Progenitor cell of endocrine pancreas (in vitro differentiated cells): ENCODE measurements at regions not wholly inside any gene's neighbourhood (a gene's known extent, or its start where the extent isn't known, plus 50 kb on each side); places are given as distances from the start of the nearest gene placed in this dataset.

Experiments used
- DNase-seq: peaks from one replicate; pipeline ENCODE4 v3.0.0; 2021; ENCODE audit warnings: low spot score; ENCODE audit not compliant: unreplicated experiment
- H3K27ac Mint-ChIP-seq: 2 replicates; pipeline ENCODE4 v1.8.0; 2021; ENCODE audit warnings: mild to moderate bottlenecking, moderate library complexity, mixed read lengths
- H3K27me3 Mint-ChIP-seq: 2 replicates; pipeline ENCODE4 v1.8.0; 2021; ENCODE audit warnings: mixed read lengths
- H3K36me3 Mint-ChIP-seq: 2 replicates; pipeline ENCODE4 v1.8.0; 2022; ENCODE audit warnings: mixed read lengths; ENCODE audit not compliant: insufficient read depth
- H3K4me1 Mint-ChIP-seq: 2 replicates; pipeline ENCODE4 v1.8.0; 2021; ENCODE audit warnings: low read depth, mixed read lengths
- H3K4me3 Mint-ChIP-seq: 2 replicates; pipeline ENCODE4 v1.8.0; 2021; ENCODE audit warnings: low read depth, mild to moderate bottlenecking, moderate library complexity, mixed read lengths
- H3K9me3 Mint-ChIP-seq: 2 replicates; pipeline ENCODE4 v1.8.0; 2021; ENCODE audit warnings: low read depth, mixed read lengths
- CTCF ChIP-seq: fragments of 200-600 bp; sonication (generic); IDR thresholded peaks from one replicate; pipeline ENCODE4 v1.5.0; 2021; ENCODE audit warnings: antibody characterized with exemption, mild to moderate bottlenecking; ENCODE audit not compliant: unreplicated experiment

- Mint-ChIP-seq H3K36me3 (no peaks in the 10 kb centered on the region), H3K27ac (no peak overlapping the region), H3K4me1 (peaks cover 30% of the 10 kb centered on the region), H3K4me3 (no peak overlapping the region), H3K27me3 (peaks cover 29% of the 10 kb centered on the region), H3K9me3 (no peaks in the 10 kb centered on the region)
- no peak for TF ChIP-seq CTCF
- no peak for DNase-seq
Measured at GRCh38 chr1:223012176-223012788, 130.8 kb downstream of the TLR5 start.

- H3K27me3 Mint-ChIP-seq, result peaks cover 32% of the 10 kb centered on the region
- no peaks in the 10 kb centered on the region for H3K36me3 Mint-ChIP-seq
- no peaks in the 10 kb centered on the region for H3K9me3 Mint-ChIP-seq
- H3K4me1 Mint-ChIP-seq, result peaks cover 27% of the 10 kb centered on the region
- no peak overlapping the region for H3K4me3 Mint-ChIP-seq
- H3K27ac Mint-ChIP-seq, result peak overlapping the region; percentile 15
- no peak for DNase-seq
- TF ChIP-seq CTCF, result no peak
Measured at GRCh38 chr1:223012938-223013337, 130.1 kb downstream of the TLR5 start.

GRCh38 chr1:223014142-223014873 is 128.7 kb downstream of the TLR5 start:
- no peaks in the 10 kb centered on the region for H3K36me3 Mint-ChIP-seq
- no peak overlapping the region for H3K27ac Mint-ChIP-seq
- TF ChIP-seq CTCF, result no peak
- peaks cover 31% of the 10 kb centered on the region for H3K27me3 Mint-ChIP-seq
- no peak for DNase-seq
- peaks cover 28% of the 10 kb centered on the region for H3K4me1 Mint-ChIP-seq
- H3K4me3 Mint-ChIP-seq, result no peak overlapping the region
- H3K9me3 Mint-ChIP-seq, result no peaks in the 10 kb centered on the region

- H3K9me3 Mint-ChIP-seq, result no peaks in the 10 kb centered on the region
- TF ChIP-seq CTCF, result no peak
- no peak overlapping the region for H3K4me3 Mint-ChIP-seq
- H3K4me1 Mint-ChIP-seq, result peaks cover 23% of the 10 kb centered on the region
- H3K36me3 Mint-ChIP-seq, result no peaks in the 10 kb centered on the region
- DNase-seq, result no peak
- H3K27me3 Mint-ChIP-seq, result peaks cover 31% of the 10 kb centered on the region
- peak overlapping the region; percentile 39 for H3K27ac Mint-ChIP-seq
Measured at GRCh38 chr1:223016381-223016780, 126.7 kb downstream of the TLR5 start.

- TF ChIP-seq CTCF, result no peak
- H3K27me3 Mint-ChIP-seq, result peaks cover 32% of the 10 kb centered on the region
- H3K36me3 Mint-ChIP-seq, result no peaks in the 10 kb centered on the region
- no peak for DNase-seq
- no peaks in the 10 kb centered on the region for H3K9me3 Mint-ChIP-seq
- H3K27ac Mint-ChIP-seq, result peak overlapping the region; percentile 39
- peaks cover 22% of the 10 kb centered on the region for H3K4me1 Mint-ChIP-seq
- no peak overlapping the region for H3K4me3 Mint-ChIP-seq
Measured at GRCh38 chr1:223016890-223017289, 126.2 kb downstream of the TLR5 start.
